Breast epithelium (tissue), 3 donors: ENCODE measurements at regions not wholly inside any gene's neighbourhood (a gene's known extent, or its start where the extent isn't known, plus 50 kb on each side); places are given as distances from the start of the nearest gene placed in this dataset.

Experiments used
- POLR2A ChIP-seq: fragments of 450-650 bp; IDR thresholded peaks from one replicate; pipeline ENCODE4 v1.6.1; 2016; ENCODE audit warnings: antibody characterized with exemption, mild to moderate bottlenecking, moderate library complexity
- TF ChIP-seq, protein P1 (sequence below), 3 donors: fragments of 450-650 bp; IDR thresholded peaks; one replicate each; pipeline ENCODE4 v1.5.1; 2016 to 2017; ENCODE audit warnings: antibody characterized with exemption in 3 of 3, mild to moderate bottlenecking in 3 of 3, moderate library complexity in 3 of 3

DNA sequence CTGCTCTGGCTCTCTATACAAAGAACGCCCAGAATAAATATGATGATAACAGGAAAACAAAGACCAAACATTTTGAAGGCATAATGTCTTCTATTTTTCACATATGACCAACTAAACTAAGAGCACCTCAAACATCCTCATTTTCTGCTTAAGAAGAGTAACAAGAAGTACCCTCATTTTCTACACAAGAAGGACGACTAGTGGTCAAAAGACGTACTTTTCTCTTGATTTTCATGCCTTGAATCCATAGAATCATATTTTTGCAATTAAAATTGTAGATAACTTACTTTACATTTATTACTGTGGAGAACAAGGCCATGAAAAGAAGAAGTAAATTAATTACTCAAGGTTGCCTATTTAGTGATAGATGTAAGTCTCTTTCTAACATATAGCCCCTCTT, 358.6 kb downstream of the DUSP6 start:
- TF ChIP-seq, protein P1, sequence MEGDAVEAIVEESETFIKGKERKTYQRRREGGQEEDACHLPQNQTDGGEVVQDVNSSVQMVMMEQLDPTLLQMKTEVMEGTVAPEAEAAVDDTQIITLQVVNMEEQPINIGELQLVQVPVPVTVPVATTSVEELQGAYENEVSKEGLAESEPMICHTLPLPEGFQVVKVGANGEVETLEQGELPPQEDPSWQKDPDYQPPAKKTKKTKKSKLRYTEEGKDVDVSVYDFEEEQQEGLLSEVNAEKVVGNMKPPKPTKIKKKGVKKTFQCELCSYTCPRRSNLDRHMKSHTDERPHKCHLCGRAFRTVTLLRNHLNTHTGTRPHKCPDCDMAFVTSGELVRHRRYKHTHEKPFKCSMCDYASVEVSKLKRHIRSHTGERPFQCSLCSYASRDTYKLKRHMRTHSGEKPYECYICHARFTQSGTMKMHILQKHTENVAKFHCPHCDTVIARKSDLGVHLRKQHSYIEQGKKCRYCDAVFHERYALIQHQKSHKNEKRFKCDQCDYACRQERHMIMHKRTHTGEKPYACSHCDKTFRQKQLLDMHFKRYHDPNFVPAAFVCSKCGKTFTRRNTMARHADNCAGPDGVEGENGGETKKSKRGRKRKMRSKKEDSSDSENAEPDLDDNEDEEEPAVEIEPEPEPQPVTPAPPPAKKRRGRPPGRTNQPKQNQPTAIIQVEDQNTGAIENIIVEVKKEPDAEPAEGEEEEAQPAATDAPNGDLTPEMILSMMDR (IDR thresholded peaks at IDR 0.05) = peak; percentile 39 to 75 (median 73)
- no peak for TF ChIP-seq POLR2A
